ENCODE measurements at regions not wholly inside any gene's neighbourhood (a gene's known extent, or its start where the extent isn't known, plus 50 kb on each side); places are given as distances from the start of the nearest gene placed in this dataset.

GRCh38 chr2:156845806-156846558 lies 409.8 kb downstream of the GPD2 start:
- DNase-seq (ENCODE audit: low read depth) = no peak
- no peak overlapping the region for H3K4me3 ChIP-seq (ENCODE audit: low read depth, low read length)
- TF ChIP-seq CTCF (IDR thresholded peaks at IDR 0.05; ENCODE audit: control insufficient read depth, extremely low read depth, insufficient read depth) = no peak

- H3K4me3 ChIP-seq (ENCODE audit: low read depth, low read length) = no peak overlapping the region
- no peak for DNase-seq (ENCODE audit: low read depth)
- no peak for TF ChIP-seq CTCF (IDR thresholded peaks at IDR 0.05; ENCODE audit: control insufficient read depth, extremely low read depth, insufficient read depth)
Measured at GRCh38 chr2:156852210-156852609, 405.3 kb upstream of the GALNT5 start.

- no peak for TF ChIP-seq CTCF (IDR thresholded peaks at IDR 0.05; ENCODE audit: control insufficient read depth, extremely low read depth, insufficient read depth)
- DNase-seq (ENCODE audit: low read depth) = no peak
- H3K4me3 ChIP-seq (ENCODE audit: low read depth, low read length) = no peak overlapping the region
Measured at GRCh38 chr2:156852681-156853080, 404.8 kb upstream of the GALNT5 start.

GRCh38 chr2:156864325-156864724 lies 393.2 kb upstream of the GALNT5 start:
- no peak for DNase-seq (ENCODE audit: low read depth)
- no peak overlapping the region for H3K4me3 ChIP-seq (ENCODE audit: low read depth, low read length)
- no peak for TF ChIP-seq CTCF (IDR thresholded peaks at IDR 0.05; ENCODE audit: control insufficient read depth, extremely low read depth, insufficient read depth)

GRCh38 chr2:156864753-156865152 lies 392.8 kb upstream of the GALNT5 start:
- no peak overlapping the region for H3K4me3 ChIP-seq (ENCODE audit: low read depth, low read length)
- DNase-seq (ENCODE audit: low read depth) = no peak
- TF ChIP-seq CTCF (IDR thresholded peaks at IDR 0.05; ENCODE audit: control insufficient read depth, extremely low read depth, insufficient read depth) = no peak

GRCh38 chr2:156867201-156867600 lies 390.3 kb upstream of the GALNT5 start:
- no peak for TF ChIP-seq CTCF (IDR thresholded peaks at IDR 0.05; ENCODE audit: control insufficient read depth, extremely low read depth, insufficient read depth)
- H3K4me3 ChIP-seq (ENCODE audit: low read depth, low read length) = no peak overlapping the region
- no peak for DNase-seq (ENCODE audit: low read depth)

- no peak for DNase-seq (ENCODE audit: low read depth)
- no peak for TF ChIP-seq CTCF (IDR thresholded peaks at IDR 0.05; ENCODE audit: control insufficient read depth, extremely low read depth, insufficient read depth)
- no peak overlapping the region for H3K4me3 ChIP-seq (ENCODE audit: low read depth, low read length)
Measured at GRCh38 chr2:156874707-156875106, 382.8 kb upstream of the GALNT5 start.
